Motor neuron (in vitro differentiated cells): ENCODE measurements at regions not wholly inside any gene's neighbourhood (a gene's known extent, or its start where the extent isn't known, plus 50 kb on each side); places are given as distances from the start of the nearest gene placed in this dataset.

Experiments
- ATAC-seq, 8 experiments: fragments of 200-7000 bp; cut with Tn5 transposase; replicated peaks in 6 of 8; 2 replicates each; pipeline ENCODE4 v1.8.0; 2021; ENCODE audit warnings: mild to moderate bottlenecking in 8 of 8, moderate library complexity in 8 of 8
- H3K27ac ChIP-seq, 2 donors: fragments of 250-450 bp; sonication (Bioruptor Pico); 2 replicates each; pipeline ENCODE4 v1.9.0; 2021; ENCODE audit warnings: antibody characterized with exemption in 2 of 2, mild to moderate bottlenecking in 2 of 2, moderate library complexity in 1 of 2
- H3K4me1 ChIP-seq, 2 donors: fragments of 250-450 bp; sonication (Bioruptor Pico); replicated peaks in 1 of 2; 2 replicates each; pipeline ENCODE4 v1.6.1; 2021; ENCODE audit warnings: antibody characterized with exemption in 2 of 2, mild to moderate bottlenecking in 2 of 2, moderate library complexity in 1 of 2
- H3K4me3 ChIP-seq, 5 donors: fragments of 250-450 bp; sonication (Bioruptor Pico); 2 replicates each; pipeline ENCODE4 v1.9.0; 2021; ENCODE audit warnings: antibody characterized with exemption in 5 of 5, mild to moderate bottlenecking in 5 of 5, moderate library complexity in 4 of 5
- WGBS, 10 experiments: fragments of 450-650 bp; shearing (Covaris generic); methylation state at CpG; one replicate each; pipeline ENCODE4 v1.0.0; 2022; 5-methylcytosine and 5-hydroxymethylcytosine counted together
- in situ Hi-C, 9 experiments: fragments of 400-800 bp; cut with MboI; loops; one replicate each; pipeline ENCODE4 v1.15.0; 2021; ENCODE audit warnings: low sequenced_read_pairs in 9 of 9, low pct_unique_long_range_greater_than_20kb in 2 of 9; ENCODE audit not compliant: unreplicated experiment in 9 of 9

GRCh38 chrY:17184299-17184698 lies 695.7 kb downstream of the CDY2B start:
- H3K4me1 ChIP-seq: no peaks in the 10 kb centered on the region
- no peak for ATAC-seq
- in situ Hi-C loops: no loop called here
- no peak overlapping the region for H3K27ac ChIP-seq
- no peak overlapping the region for H3K4me3 ChIP-seq

GRCh38 chrY:17166881-17167280 lies 713.1 kb downstream of the CDY2B start:
- WGBS, 10 experiments: 60 to 100% methylated on average over 1 of the region's 3 CpGs; no CpG with 5 or more reads in 8 of the 10 experiments
- in situ Hi-C loops: no loop called here

GRCh38 chrY:17122166-17122565 lies 757.9 kb downstream of the CDY2B start:
- WGBS, 10 experiments: 0 to 83% (median 50%) methylated on average over 1 of the region's 2 CpGs; no CpG with 5 or more reads in 7 of the 10 experiments
- no peak for ATAC-seq
- H3K4me1 ChIP-seq: no peaks in the 10 kb centered on the region
- H3K27ac ChIP-seq: no peak overlapping the region
- no peak overlapping the region for H3K4me3 ChIP-seq
- in situ Hi-C loops: no loop called here

More at GRCh38 chrY:17166881-17167280, 713.1 kb downstream of the CDY2B start:
- Histone ChIP-seq H3K27ac (no peak overlapping the region), H3K4me1 (no peaks in the 10 kb centered on the region), H3K4me3 (no peak overlapping the region)
- ATAC-seq: no peak

GRCh38 chrY:17085303-17085702 lies 794.7 kb downstream of the CDY2B start:
- H3K27ac ChIP-seq: no peak overlapping the region
- H3K4me1 ChIP-seq: no peaks in the 10 kb centered on the region
- in situ Hi-C loops: no loop called here
- no peak overlapping the region for H3K4me3 ChIP-seq
- ATAC-seq: no peak

- WGBS, 10 experiments: 0% methylated on average over 2 to 3 of the region's 3 CpGs; no CpG with 5 or more reads in 8 of the 10 experiments
- H3K4me1 ChIP-seq: no peaks in the 10 kb centered on the region
- H3K4me3 ChIP-seq: no peak overlapping the region
- in situ Hi-C loops: no loop called here
- no peak for ATAC-seq
- H3K27ac ChIP-seq: no peak overlapping the region
Observed at GRCh38 chrY:17079887-17080286, 800.1 kb downstream of the CDY2B start.

GRCh38 chrY:17067307-17067706 lies 812.7 kb downstream of the CDY2B start:
- in situ Hi-C loops: no loop called here
- WGBS, 10 experiments: no CpG with 5 or more reads among the region's 2 CpGs

GRCh38 chrY:17053041-17053440 lies 827.0 kb downstream of the CDY2B start:
- no peak overlapping the region for H3K27ac ChIP-seq

More at GRCh38 chrY:17067307-17067706, 812.7 kb downstream of the CDY2B start:
- ATAC-seq: peak in 4 of 8 experiments; percentile 76 to 89 (median 80)
- H3K4me3 ChIP-seq: no peak overlapping the region
- no peaks in the 10 kb centered on the region for H3K4me1 ChIP-seq
- no peak overlapping the region for H3K27ac ChIP-seq

GRCh38 chrY:17050374-17050773 lies 829.6 kb downstream of the CDY2B start:
- H3K4me3 ChIP-seq: no peak overlapping the region
- no peaks in the 10 kb centered on the region for H3K4me1 ChIP-seq
- ATAC-seq: no peak
- WGBS, 10 experiments: 0 to 89% (median 0%) methylated on average over 1 to 2 of the region's 2 CpGs; no CpG with 5 or more reads in 7 of the 10 experiments
- in situ Hi-C loops: no loop called here
- no peak overlapping the region for H3K27ac ChIP-seq

More at GRCh38 chrY:17053041-17053440, 827.0 kb downstream of the CDY2B start:
- ATAC-seq: peak in 4 of 8 experiments; percentile 55 to 66 (median 64)
- no peak overlapping the region for H3K4me3 ChIP-seq
- in situ Hi-C loops: no loop called here
- no peaks in the 10 kb centered on the region for H3K4me1 ChIP-seq

- no peaks in the 10 kb centered on the region for H3K4me1 ChIP-seq
- H3K27ac ChIP-seq: no peak overlapping the region
- WGBS, 10 experiments: 0 to 67% (median 40%) methylated on average over 1 of the region's 2 CpGs; no CpG with 5 or more reads in 7 of the 10 experiments
- no peak for ATAC-seq
- no peak overlapping the region for H3K4me3 ChIP-seq
- in situ Hi-C loops: no loop called here
Observed at GRCh38 chrY:17045124-17045523, 834.9 kb downstream of the CDY2B start.

- H3K27ac ChIP-seq: no peak overlapping the region
- WGBS, 10 experiments: 40 to 100% (median 90%) methylated on average over 2 of the region's 4 CpGs; no CpG with 5 or more reads in 7 of the 10 experiments
- H3K4me1 ChIP-seq: no peaks in the 10 kb centered on the region
- no peak for ATAC-seq
- in situ Hi-C loops: no loop called here
- H3K4me3 ChIP-seq: no peak overlapping the region
Observed at GRCh38 chrY:17044723-17045122, 835.3 kb downstream of the CDY2B start.

- peak in 2 of 8 experiments; percentile 15 to 39 for ATAC-seq
- H3K27ac ChIP-seq: no peak overlapping the region
- no peak overlapping the region for H3K4me3 ChIP-seq
- 0 to 100% (median 43%) methylated on average over 1 to 2 of the region's 3 CpGs; no CpG with 5 or more reads in 7 of the 10 experiments for WGBS, 10 experiments
- no peaks in the 10 kb centered on the region for H3K4me1 ChIP-seq
- in situ Hi-C loops: no loop called here
Observed at GRCh38 chrY:17044272-17044671, 835.7 kb downstream of the CDY2B start.

- Histone ChIP-seq H3K27ac (no peak overlapping the region), H3K4me3 (no peak overlapping the region), H3K4me1 (no peaks in the 10 kb centered on the region)
- 40 to 60% methylated on average over 1 of the region's 2 CpGs; no CpG with 5 or more reads in 8 of the 10 experiments for WGBS, 10 experiments
- no peak for ATAC-seq
- in situ Hi-C loops: no loop called here
Observed at GRCh38 chrY:17038439-17038838, 841.6 kb downstream of the CDY2B start.

- Histone ChIP-seq H3K4me3 (no peak overlapping the region), H3K4me1 (no peaks in the 10 kb centered on the region), H3K27ac (no peak overlapping the region)
- 100% methylated on average over 1 of the region's 3 CpGs; no CpG with 5 or more reads in 9 of the 10 experiments for WGBS, 10 experiments
- in situ Hi-C loops: no loop called here
- no peak for ATAC-seq
Observed at GRCh38 chrY:17018126-17018525, 861.9 kb downstream of the CDY2B start.

GRCh38 chrY:16993551-16993950 lies 886.5 kb downstream of the CDY2B start:
- ATAC-seq: no peak
- no peak overlapping the region for H3K27ac ChIP-seq
- H3K4me3 ChIP-seq: no peak overlapping the region
- H3K4me1 ChIP-seq: no peaks in the 10 kb centered on the region
- in situ Hi-C loops: no loop called here
- WGBS, 10 experiments: 8 to 80% methylated on average over 1 to 2 of the region's 2 CpGs; no CpG with 5 or more reads in 8 of the 10 experiments
